ENCODE measurements at regions not wholly inside any gene's neighbourhood (a gene's known extent, or its start where the extent isn't known, plus 50 kb on each side); places are given as distances from the start of the nearest gene placed in this dataset.

- Histone ChIP-seq H3F3A (ENCODE audit: insufficient read depth, low read length, poor library complexity, severe bottlenecking) (no peaks in the 10 kb centered on the region), H3K4me3 (ENCODE audit: low read length) (no peak overlapping the region), H3K27ac (ENCODE audit: low read length) (no peak overlapping the region), H2AFZ (ENCODE audit: low read depth, low read length) (no peak overlapping the region), H3K79me2 (replicated peaks; ENCODE audit: insufficient read depth, low read length) (no peaks in the 10 kb centered on the region), H3K27me3 (ENCODE audit: insufficient read depth, low read depth, low read length) (no peaks in the 10 kb centered on the region), H3K9me3 (ENCODE audit: low read length) (no peaks in the 10 kb centered on the region), H3K9ac (ENCODE audit: low read length) (no peak overlapping the region), H3K36me3 (ENCODE audit: insufficient read depth, low read length) (no peaks in the 10 kb centered on the region), H3K9me2 (ENCODE audit: insufficient read depth, low read length) (no peaks in the 10 kb centered on the region), H4K20me1 (ENCODE audit: insufficient read depth) (no peaks in the 10 kb centered on the region), H3K4me2 (ENCODE audit: low read length) (no peak overlapping the region)
- TF ChIP-seq RAD21 (conservative IDR thresholded peaks at IDR 0.05) (no peak), SMC3 (conservative IDR thresholded peaks at IDR 0.05; ENCODE audit: poor library complexity) (no peak), POLR2AphosphoS5 (IDR thresholded peaks at IDR 0.05) (no peak), CTCF (IDR thresholded peaks at IDR 0.05; ENCODE audit: poor library complexity, severe bottlenecking) (no peak), REST (IDR thresholded peaks at IDR 0.05; ENCODE audit: borderline replicate concordance) (no peak), EZH2 (IDR thresholded peaks at IDR 0.05; ENCODE audit: borderline replicate concordance, insufficient read depth, low read length, poor library complexity, severe bottlenecking) (no peak), MXI1 (conservative IDR thresholded peaks at IDR 0.05; ENCODE audit: poor library complexity, severe bottlenecking) (no peak), EP300 (conservative IDR thresholded peaks at IDR 0.05; ENCODE audit: poor library complexity, severe bottlenecking) (no peak), TAF1 (IDR thresholded peaks at IDR 0.05; ENCODE audit: low read depth) (no peak)
Observed at GRCh38 chr5:103394676-103395075, 136.1 kb downstream of the MACIR start.

GRCh38 chr5:103393101-103393754 is 134.7 kb downstream of the MACIR start:
- no peak overlapping the region for H2AFZ ChIP-seq (ENCODE audit: low read depth, low read length)
- no peak overlapping the region for H3K4me2 ChIP-seq (ENCODE audit: low read length)
- H3K9ac ChIP-seq (ENCODE audit: low read length), result no peak overlapping the region
- no peaks in the 10 kb centered on the region for H3K9me2 ChIP-seq (ENCODE audit: insufficient read depth, low read length)
- H3K9me3 ChIP-seq (ENCODE audit: low read length), result no peaks in the 10 kb centered on the region
- H3K36me3 ChIP-seq (ENCODE audit: insufficient read depth, low read length), result no peaks in the 10 kb centered on the region
- H3K27ac ChIP-seq (ENCODE audit: low read length), result no peak overlapping the region
- H3K4me3 ChIP-seq (ENCODE audit: low read length), result no peak overlapping the region
- no peaks in the 10 kb centered on the region for H3K27me3 ChIP-seq (ENCODE audit: insufficient read depth, low read depth, low read length)
- H3K79me2 ChIP-seq (replicated peaks; ENCODE audit: insufficient read depth, low read length), result no peaks in the 10 kb centered on the region
- no peaks in the 10 kb centered on the region for H4K20me1 ChIP-seq (ENCODE audit: insufficient read depth)
- H3F3A ChIP-seq (ENCODE audit: insufficient read depth, low read length, poor library complexity, severe bottlenecking), result no peaks in the 10 kb centered on the region
- TF ChIP-seq POLR2AphosphoS5 (IDR thresholded peaks at IDR 0.05) (no peak), MXI1 (conservative IDR thresholded peaks at IDR 0.05; ENCODE audit: poor library complexity, severe bottlenecking) (no peak), TAF1 (IDR thresholded peaks at IDR 0.05; ENCODE audit: low read depth) (no peak), EZH2 (IDR thresholded peaks at IDR 0.05; ENCODE audit: borderline replicate concordance, insufficient read depth, low read length, poor library complexity, severe bottlenecking) (no peak), SMC3 (conservative IDR thresholded peaks at IDR 0.05; ENCODE audit: poor library complexity) (no peak), CTCF (IDR thresholded peaks at IDR 0.05; ENCODE audit: poor library complexity, severe bottlenecking) (no peak), RAD21 (conservative IDR thresholded peaks at IDR 0.05) (no peak), REST (IDR thresholded peaks at IDR 0.05; ENCODE audit: borderline replicate concordance) (no peak), EP300 (conservative IDR thresholded peaks at IDR 0.05; ENCODE audit: poor library complexity, severe bottlenecking) (no peak)
